ENCODE measurements at regions not wholly inside any gene's neighbourhood (a gene's known extent, or its start where the extent isn't known, plus 50 kb on each side); places are given as distances from the start of the nearest gene placed in this dataset.

DNA sequence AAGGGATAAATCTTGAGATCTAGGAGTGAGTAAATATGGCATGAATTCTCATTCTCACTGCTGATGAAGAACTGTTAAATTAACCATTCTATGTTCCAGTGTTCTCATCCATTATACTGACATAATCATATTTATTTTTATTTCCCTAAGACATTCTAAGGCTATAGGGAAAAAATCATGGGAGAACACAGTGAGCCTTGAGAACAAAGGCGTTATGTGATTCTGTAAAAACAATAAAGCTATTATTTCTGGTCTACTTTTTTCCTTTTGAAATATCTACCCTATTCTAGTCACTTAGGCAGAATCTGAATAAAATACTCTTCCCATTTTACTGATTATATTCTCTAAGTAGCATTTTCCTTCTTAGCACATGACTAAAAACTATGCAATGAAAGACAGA, 155.7 kb upstream of the ADAMTS16 start:
- H3K4me1 ChIP-seq = no peaks in the 10 kb centered on the region
- H3K36me3 ChIP-seq = no peaks in the 10 kb centered on the region
- no peaks in the 10 kb centered on the region for H3K27me3 ChIP-seq
- H3K4me3 ChIP-seq = no peak overlapping the region
- TF ChIP-seq, protein P1, sequence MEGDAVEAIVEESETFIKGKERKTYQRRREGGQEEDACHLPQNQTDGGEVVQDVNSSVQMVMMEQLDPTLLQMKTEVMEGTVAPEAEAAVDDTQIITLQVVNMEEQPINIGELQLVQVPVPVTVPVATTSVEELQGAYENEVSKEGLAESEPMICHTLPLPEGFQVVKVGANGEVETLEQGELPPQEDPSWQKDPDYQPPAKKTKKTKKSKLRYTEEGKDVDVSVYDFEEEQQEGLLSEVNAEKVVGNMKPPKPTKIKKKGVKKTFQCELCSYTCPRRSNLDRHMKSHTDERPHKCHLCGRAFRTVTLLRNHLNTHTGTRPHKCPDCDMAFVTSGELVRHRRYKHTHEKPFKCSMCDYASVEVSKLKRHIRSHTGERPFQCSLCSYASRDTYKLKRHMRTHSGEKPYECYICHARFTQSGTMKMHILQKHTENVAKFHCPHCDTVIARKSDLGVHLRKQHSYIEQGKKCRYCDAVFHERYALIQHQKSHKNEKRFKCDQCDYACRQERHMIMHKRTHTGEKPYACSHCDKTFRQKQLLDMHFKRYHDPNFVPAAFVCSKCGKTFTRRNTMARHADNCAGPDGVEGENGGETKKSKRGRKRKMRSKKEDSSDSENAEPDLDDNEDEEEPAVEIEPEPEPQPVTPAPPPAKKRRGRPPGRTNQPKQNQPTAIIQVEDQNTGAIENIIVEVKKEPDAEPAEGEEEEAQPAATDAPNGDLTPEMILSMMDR (IDR thresholded peaks at IDR 0.05) = no peak
- no peak overlapping the region for H3K27ac ChIP-seq
- H3K9me3 ChIP-seq = no peaks in the 10 kb centered on the region
- DNase-seq (ENCODE audit: extremely low spot score in 2 of 2) = no peak
- intact Hi-C loops (cut with DNase I) = no loop called here

DNA sequence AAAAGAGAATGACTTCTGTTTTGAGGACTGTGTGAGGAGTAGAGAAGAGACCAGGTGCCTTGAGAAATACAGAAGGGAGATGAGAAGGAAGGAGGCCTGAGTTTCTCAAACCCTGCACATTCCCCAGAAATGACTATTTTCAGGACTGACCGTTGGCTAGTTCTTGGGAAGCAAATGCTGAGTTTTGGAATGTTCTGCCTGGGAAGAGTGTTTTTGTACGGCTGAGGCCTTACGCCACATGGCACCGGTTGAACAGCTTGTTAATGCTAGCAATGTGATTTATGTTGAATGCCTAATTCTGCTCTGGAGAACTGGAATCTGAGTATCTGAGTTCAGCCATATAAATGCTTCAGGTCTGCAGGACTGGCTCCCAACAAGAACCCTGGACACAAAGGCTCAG, 152.7 kb upstream of the ADAMTS16 start:
- intact Hi-C loops (cut with DNase I) = no loop called here
- H3K9me3 ChIP-seq = no peaks in the 10 kb centered on the region
- no peak for TF ChIP-seq POLR2AphosphoS5 (IDR thresholded peaks at IDR 0.05; ENCODE audit: insufficient read depth in 1 of 2, low read depth in 1 of 2)
- TF ChIP-seq POLR2A (IDR thresholded peaks at IDR 0.05) = no peak
- TF ChIP-seq, protein P1 (IDR thresholded peaks at IDR 0.05) = no peak

DNA sequence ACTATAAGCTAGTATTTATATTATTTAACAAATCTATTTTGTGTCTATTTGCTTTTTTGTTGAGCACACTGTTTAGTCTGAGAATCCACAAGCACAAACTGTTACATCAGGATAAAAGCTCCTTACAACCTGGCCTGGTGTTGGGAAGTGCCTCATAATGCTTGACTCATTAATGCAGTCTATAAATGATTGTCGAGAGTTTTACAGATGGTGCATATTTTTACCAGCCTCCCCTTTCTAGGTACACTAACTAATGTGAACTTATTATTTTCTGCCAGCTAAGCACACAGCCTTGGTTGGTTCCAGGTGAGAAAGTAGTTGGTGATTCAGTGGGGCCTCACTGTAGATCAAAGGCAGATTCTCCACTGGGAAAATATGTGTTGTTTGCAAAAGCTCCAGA, 151.0 kb upstream of the ADAMTS16 start:
- TF ChIP-seq POLR2AphosphoS5 (IDR thresholded peaks at IDR 0.05; ENCODE audit: insufficient read depth in 1 of 2, low read depth in 1 of 2) = no peak
- no peak for TF ChIP-seq POLR2A (IDR thresholded peaks at IDR 0.05)
- TF ChIP-seq, protein P1 (IDR thresholded peaks at IDR 0.05) = no peak
- Histone ChIP-seq H3K4me3 (no peak overlapping the region), H3K9me3 (no peaks in the 10 kb centered on the region)

More for the DNA sequence above, 152.7 kb upstream of the ADAMTS16 start:
- Histone ChIP-seq H3K4me1 (no peaks in the 10 kb centered on the region), H3K4me3 (no peak overlapping the region), H3K27me3 (no peaks in the 10 kb centered on the region), H3K27ac (no peak overlapping the region), H3K36me3 (no peaks in the 10 kb centered on the region)
- no peak for DNase-seq (ENCODE audit: extremely low spot score in 2 of 2)

DNA sequence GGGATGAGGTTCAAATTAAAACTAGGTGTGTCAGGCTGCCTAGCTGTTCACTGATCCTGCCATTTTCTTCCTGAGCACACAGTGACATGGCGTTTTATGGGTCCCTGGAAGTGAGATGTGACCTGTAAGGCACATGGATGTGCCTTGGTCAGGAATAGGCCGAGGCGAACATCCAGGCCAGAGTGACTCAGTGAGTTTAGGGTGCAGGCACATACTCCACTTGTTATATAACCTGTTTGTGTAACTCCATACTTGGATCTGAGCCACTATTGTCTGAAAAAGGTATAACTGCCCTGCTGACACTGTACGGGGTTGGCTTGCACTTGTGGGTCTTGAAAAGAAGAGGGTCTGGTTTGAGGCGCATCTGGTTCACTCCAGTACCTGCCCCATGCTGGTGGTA, 150.1 kb upstream of the ADAMTS16 start:
- TF ChIP-seq POLR2A (IDR thresholded peaks at IDR 0.05) (no peak), POLR2AphosphoS5 (IDR thresholded peaks at IDR 0.05; ENCODE audit: insufficient read depth in 1 of 2, low read depth in 1 of 2) (no peak)
- TF ChIP-seq, protein P1 (IDR thresholded peaks at IDR 0.05) = no peak
- Histone ChIP-seq H3K27me3 (no peaks in the 10 kb centered on the region), H3K4me3 (no peak overlapping the region), H3K4me1 (no peaks in the 10 kb centered on the region), H3K27ac (no peak overlapping the region), H3K36me3 (no peaks in the 10 kb centered on the region), H3K9me3 (no peaks in the 10 kb centered on the region)
- intact Hi-C loops (cut with DNase I) = no loop called here
- no peak for DNase-seq (ENCODE audit: extremely low spot score in 2 of 2)

More for the DNA sequence above, 151.0 kb upstream of the ADAMTS16 start:
- Histone ChIP-seq H3K36me3 (no peaks in the 10 kb centered on the region), H3K27ac (no peak overlapping the region), H3K27me3 (no peaks in the 10 kb centered on the region), H3K4me1 (no peaks in the 10 kb centered on the region)
- intact Hi-C loops (cut with DNase I) = no loop called here
- DNase-seq (ENCODE audit: extremely low spot score in 2 of 2) = no peak

DNA sequence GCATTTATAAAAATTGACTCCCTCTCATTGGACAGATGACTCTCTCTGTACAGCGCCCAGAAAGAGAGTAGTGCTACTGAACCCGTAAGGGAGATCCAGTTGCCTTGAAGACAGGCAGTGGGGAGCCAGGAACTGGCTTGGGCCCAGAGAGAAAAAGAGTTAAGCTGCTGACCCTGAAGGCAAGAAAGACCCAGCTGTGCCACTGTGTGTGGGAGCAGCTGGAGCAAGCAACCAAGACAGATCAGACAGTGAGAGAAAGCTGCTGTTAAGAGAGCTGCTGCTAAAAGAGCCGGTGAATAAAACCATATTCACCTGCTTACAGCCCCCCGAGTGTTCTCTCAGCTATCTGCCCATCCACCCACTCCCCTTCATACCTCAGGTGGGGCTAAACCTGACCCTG, 149.7 kb upstream of the ADAMTS16 start:
- no peaks in the 10 kb centered on the region for H3K4me1 ChIP-seq
- intact Hi-C loops (cut with DNase I) = no loop called here
- no peaks in the 10 kb centered on the region for H3K9me3 ChIP-seq
- no peaks in the 10 kb centered on the region for H3K36me3 ChIP-seq
- H3K27me3 ChIP-seq = no peaks in the 10 kb centered on the region
- no peak overlapping the region for H3K4me3 ChIP-seq
- DNase-seq (ENCODE audit: extremely low spot score in 2 of 2) = no peak
- H3K27ac ChIP-seq = no peak overlapping the region
- TF ChIP-seq POLR2AphosphoS5 (IDR thresholded peaks at IDR 0.05; ENCODE audit: insufficient read depth in 1 of 2, low read depth in 1 of 2) (no peak), POLR2A (IDR thresholded peaks at IDR 0.05) (no peak)
- TF ChIP-seq, protein P1 (IDR thresholded peaks at IDR 0.05) = no peak
